CD4-positive, alpha-beta T cell treated with Interleukin-17A for 4 hours (primary cell): ENCODE measurements at regions not wholly inside any gene's neighbourhood (a gene's known extent, or its start where the extent isn't known, plus 50 kb on each side); places are given as distances from the start of the nearest gene placed in this dataset.

ENCODE experiments used
- DNase-seq: peaks from one replicate; pipeline ENCODE4 v3.0.0-alpha.2; 2020; ENCODE audit warnings: mixed read lengths

DNA sequence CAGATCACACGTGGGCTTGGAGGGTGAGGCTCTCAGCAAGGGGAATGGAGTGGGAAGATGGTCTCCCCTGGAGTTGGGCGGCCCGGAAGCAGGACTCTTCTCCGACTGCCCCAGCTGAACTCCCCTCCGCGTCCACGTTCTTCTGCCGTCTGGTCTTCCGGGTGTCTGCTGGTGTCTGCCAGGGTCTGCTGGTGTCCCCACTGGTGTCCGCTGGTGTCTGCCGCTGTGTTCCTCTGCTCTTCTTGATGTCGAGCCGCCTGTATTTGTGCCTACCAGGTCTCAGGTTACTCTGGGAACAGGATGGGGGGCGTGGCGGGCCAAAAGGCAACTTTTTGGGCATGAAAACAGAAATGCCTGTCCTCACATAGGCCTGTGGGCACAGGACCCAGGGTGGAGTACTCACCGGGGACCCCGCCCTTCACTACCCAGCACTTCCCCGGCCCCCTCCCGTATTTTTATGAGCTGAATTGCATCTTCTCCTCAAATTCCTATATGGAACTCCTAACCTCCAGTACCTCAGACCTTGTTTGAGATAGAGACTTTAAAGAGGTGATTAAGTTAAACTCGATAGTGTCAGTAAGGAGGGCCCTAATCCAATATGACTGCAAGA is 675.4 kb downstream of the SEMA5A start:
- no peak for DNase-seq

DNA sequence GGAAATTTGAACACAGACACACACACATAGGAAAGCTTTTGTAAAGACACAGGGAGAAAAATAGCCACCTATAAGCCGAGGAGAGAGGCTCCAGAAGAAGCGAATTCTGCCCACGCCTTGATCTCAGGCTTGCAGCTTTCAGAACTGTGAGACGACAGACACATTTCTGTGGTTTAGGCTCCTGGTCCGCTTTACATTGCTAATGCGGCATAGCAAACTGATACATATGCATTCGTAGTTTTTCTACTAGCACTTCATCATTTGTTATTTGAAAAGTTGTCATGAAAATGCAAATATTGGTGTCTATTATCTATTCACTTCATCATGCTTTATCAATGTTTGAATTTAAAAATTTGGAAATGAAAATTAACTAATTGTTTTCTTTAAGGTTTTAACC is 674.9 kb downstream of the SEMA5A start:
- DNase-seq, result no peak

DNA sequence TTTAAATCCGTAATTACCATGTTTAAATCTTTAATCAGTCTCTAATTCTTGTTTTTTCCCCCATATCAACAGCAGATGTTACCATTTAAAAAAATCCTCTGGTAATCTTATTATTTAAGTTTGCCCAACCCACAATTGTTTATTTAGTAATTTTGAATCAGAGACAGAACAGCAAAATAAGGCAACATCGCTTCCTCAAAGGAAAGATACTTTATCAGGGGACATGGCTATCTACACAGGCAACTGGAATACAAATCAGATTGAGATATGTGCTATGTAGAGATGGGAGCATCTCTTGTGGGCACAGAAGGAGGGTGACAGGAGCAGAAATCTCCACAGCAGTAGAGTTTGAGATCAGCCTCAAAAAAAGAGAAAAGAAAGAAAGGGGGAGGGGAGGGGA is 674.4 kb downstream of the SEMA5A start:
- DNase-seq, result no peak

- no peak for DNase-seq
Observed at GRCh38 chr5:8875722-8876121, 670.2 kb downstream of the SEMA5A start.

DNA sequence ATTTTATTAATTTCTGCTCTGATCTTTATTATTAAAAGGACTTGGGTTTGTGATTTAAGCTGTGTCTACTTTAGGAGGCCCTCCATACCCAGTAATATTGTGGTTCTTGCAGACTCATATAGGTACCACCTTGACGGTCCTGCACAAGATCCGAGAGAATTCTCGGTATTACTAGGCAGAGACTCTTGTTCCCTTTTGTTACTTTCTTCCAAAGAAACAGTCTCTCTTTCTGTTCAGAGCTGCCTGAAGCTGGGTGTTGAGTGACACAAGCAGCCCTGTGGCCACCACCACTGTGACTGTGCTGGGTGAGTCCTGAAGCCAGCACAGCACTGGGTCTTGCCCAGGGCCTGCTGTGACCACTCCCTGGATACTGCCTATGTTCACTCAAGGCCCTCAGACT is 666.6 kb downstream of the SEMA5A start:
- no peak for DNase-seq

GRCh38 chr5:8884029-8884428 is 661.8 kb downstream of the SEMA5A start:
- no peak for DNase-seq

GRCh38 chr5:8892926-8893325 is 652.9 kb downstream of the SEMA5A start:
- DNase-seq, result no peak

GRCh38 chr5:8894031-8894430 is 651.8 kb downstream of the SEMA5A start:
- DNase-seq, result no peak

- no peak for DNase-seq
Observed at GRCh38 chr5:8895062-8895461, 650.8 kb downstream of the SEMA5A start.

DNA sequence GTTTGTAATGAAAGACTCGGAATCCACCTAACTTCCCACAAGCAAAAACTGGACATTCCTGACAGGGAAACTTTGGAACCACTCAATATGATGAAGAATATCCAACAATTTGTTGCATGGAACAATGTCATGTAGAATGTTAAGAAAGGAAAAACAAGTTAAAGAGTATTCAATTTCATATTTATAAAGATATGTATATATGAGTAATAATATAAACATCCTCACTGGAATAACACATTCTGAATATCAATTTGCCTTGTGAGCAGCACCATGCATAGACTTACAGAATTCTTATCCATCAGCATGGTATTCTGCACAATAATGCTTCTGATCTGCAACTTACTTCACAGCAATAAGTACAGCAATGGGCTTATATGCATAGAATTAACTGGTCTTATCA is 650.3 kb downstream of the SEMA5A start:
- no peak for DNase-seq

- no peak for DNase-seq
Observed at GRCh38 chr5:8897316-8897715, 648.6 kb downstream of the SEMA5A start.

DNA sequence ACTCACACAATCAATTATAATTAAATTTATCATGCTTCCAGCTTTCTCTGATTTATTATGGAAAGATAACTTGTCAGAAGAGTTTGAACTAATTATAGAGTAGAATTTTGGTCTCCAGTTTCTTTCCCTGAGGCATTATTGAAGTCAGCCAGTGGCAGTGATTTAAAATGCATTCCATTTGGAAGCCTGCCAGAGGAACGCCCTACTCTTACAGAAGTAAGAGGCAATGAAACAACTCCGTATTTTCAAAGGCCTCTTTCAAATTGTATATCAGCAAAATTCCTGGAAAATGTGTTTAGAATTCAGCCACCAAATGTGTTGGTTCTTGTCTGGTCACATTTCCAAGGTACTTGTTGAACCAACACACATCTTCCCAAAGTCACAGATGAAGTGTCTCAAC is 640.9 kb downstream of the SEMA5A start:
- no peak for DNase-seq

DNA sequence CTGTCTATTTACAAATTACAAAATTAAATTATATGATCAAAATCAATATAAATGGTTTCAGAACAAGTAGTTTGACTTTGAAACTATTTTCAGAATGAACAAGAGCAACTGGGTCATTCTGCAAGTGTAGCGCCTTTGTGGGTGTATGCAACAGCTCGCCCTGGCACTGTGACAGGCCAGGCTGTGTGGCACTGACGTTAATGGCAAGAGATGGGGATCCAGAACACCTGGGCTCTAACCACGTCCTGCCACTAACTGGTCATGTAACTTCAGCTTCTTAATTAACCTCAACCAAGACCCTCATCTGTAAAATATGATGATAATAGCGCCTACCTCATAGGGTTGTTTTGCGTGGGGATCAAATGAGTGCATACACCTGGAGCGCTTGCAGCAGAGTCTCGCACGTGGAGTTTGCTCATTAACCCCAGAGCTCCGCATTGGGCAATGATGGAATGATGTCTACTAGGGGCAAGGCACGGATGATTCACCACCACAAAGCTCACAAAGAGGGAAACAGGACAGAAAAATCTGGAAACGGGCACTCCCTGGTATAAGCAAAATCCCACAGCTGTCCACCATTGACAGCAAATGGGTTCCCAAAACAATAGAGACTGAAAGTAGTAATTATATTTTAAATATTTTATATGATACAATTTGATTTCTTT is 639.4 kb downstream of the SEMA5A start:
- no peak for DNase-seq

DNA sequence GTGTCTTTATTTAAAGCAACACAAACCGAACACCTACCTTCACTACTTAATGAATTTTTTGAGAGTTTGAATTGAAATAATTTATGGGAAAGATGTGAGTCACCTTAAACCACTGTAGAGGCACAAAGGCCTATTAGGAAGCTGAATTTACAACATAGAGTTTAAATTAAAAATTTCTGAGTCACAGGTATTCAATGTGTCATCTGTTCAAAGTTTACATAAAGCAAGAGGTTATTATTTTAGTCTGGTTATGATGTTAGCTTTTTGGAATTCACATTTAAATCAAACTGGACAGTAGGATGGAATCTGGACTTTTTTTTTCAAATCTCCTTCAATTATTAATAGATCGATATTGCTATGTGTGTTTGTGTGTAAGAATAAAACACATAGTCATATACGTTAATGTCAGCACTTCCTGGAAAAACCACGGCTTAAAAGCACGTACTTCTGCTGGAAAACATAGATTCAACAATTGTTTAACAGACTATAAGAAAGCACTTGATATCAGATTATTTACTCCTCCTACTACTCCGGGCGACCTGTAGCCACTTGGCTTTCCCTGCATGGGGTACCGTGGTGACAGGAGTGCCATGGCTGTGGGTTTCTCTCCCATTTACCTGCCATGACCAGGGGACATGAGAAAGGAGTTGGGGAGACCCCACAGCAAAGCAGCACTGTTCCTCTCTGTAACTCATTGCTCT is 638.6 kb downstream of the SEMA5A start:
- no peak for DNase-seq

GRCh38 chr5:8908055-8908683 is 637.7 kb downstream of the SEMA5A start:
- no peak for DNase-seq

- no peak for DNase-seq
Observed at GRCh38 chr5:8912106-8912505, 633.8 kb downstream of the SEMA5A start.

GRCh38 chr5:8913522-8913921 is 632.4 kb downstream of the SEMA5A start:
- no peak for DNase-seq

GRCh38 chr5:8919096-8919495 is 626.8 kb downstream of the SEMA5A start:
- no peak for DNase-seq

DNA sequence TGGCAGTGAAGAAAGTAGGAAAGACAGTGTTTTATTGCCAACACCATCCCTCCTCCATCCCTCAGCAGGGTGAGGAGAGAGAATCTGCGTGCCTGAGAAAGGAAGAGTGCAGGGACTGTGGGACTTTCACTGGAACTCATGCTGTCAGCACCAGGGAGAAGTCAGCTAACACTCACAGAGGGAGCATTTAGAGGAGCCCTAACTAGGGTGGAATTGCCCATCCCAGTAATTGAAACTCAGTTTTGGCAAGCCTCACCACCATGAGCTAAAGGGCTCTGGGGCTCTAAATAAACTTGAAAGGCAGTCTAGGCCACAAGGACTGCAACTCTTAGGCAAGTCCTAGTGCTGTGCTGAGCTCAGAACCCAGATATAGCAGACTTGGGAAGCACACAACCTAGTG is 622.3 kb downstream of the SEMA5A start:
- DNase-seq, result no peak

GRCh38 chr5:8924054-8924793 is 621.7 kb downstream of the SEMA5A start:
- DNase-seq, result no peak

- no peak for DNase-seq
Observed at GRCh38 chr5:8930021-8930420, 615.9 kb downstream of the SEMA5A start.

DNA sequence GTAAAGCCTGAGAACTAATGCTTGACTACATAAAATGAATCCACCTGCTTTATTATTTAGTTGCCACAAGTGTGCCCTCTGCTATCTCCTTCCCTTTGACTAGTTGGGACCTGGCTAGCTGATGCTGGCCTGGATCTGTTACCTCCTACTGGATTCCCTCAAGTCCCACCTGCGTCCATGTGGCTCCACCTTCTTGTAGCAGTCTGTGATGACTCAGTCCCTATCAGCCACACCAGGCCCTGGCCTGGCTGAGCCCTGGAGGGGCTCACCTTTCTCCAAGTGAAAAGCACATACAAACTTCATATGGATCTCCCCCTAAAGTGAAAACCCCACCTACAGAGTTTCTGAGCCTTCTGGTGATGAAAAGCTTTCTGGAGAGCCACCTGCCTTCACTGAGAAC is 611.4 kb downstream of the SEMA5A start:
- no peak for DNase-seq

DNA sequence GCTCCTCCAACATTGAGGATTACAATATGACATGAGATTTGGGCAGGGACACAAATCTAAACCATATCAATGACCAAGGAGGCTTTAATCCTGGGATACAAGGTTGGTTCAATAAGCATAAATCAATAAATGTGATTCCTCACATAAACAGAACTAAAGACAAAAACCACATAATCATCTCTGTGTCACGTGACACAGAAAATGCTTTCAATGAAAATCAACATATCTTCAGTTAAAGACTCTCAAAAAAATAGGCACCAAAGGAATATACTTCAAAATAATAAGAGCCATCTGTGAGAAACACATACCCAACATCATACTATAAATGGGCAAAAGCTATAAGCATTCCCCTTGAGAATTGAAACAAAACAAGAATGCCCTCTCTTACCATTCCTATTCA is 604.9 kb downstream of the SEMA5A start:
- no peak for DNase-seq
